Type B pancreatic cell (in vitro differentiated cells): ENCODE measurements at regions not wholly inside any gene's neighbourhood (a gene's known extent, or its start where the extent isn't known, plus 50 kb on each side); places are given as distances from the start of the nearest gene placed in this dataset.

Source experiments
- DNase-seq: peaks from one replicate; pipeline ENCODE4 v3.0.0; 2021; ENCODE audit warnings: mixed read lengths; ENCODE audit not compliant: unreplicated experiment; ENCODE audit errors: extremely low spot score
- H3K27ac Mint-ChIP-seq: 2 replicates; pipeline ENCODE4 v1.8.0; 2021; ENCODE audit warnings: mild to moderate bottlenecking, mixed read lengths
- H3K27me3 Mint-ChIP-seq: 2 replicates; pipeline ENCODE4 v1.8.0; 2021; ENCODE audit warnings: mixed read lengths
- H3K36me3 Mint-ChIP-seq: 2 replicates; pipeline ENCODE4 v1.8.0; 2021; ENCODE audit warnings: mixed read lengths
- H3K4me1 Mint-ChIP-seq: one replicate; pipeline ENCODE4 v1.8.0; 2021; ENCODE audit warnings: mixed read lengths; ENCODE audit not compliant: unreplicated experiment
- H3K4me3 Mint-ChIP-seq: 2 replicates; pipeline ENCODE4 v1.8.0; 2021; ENCODE audit warnings: mild to moderate bottlenecking, mixed read lengths
- H3K9me3 Mint-ChIP-seq: 2 replicates; pipeline ENCODE4 v1.8.0; 2021; ENCODE audit warnings: mixed read lengths
- CTCF ChIP-seq: fragments of 200-600 bp; sonication (generic); conservative IDR thresholded peaks from 2 replicates; pipeline ENCODE4 v1.5.0; 2021; ENCODE audit warnings: antibody characterized with exemption, mild to moderate bottlenecking

GRCh38 chr4:166315721-166316467 is 442.9 kb downstream of the TLL1 start:
- no peak overlapping the region for H3K4me3 Mint-ChIP-seq
- no peaks in the 10 kb centered on the region for H3K27me3 Mint-ChIP-seq
- DNase-seq, result no peak
- no peak for TF ChIP-seq CTCF
- H3K36me3 Mint-ChIP-seq, result no peaks in the 10 kb centered on the region
- peaks cover 3% of the 10 kb centered on the region for H3K4me1 Mint-ChIP-seq
- peaks cover 5% of the 10 kb centered on the region for H3K9me3 Mint-ChIP-seq
- no peak overlapping the region for H3K27ac Mint-ChIP-seq

GRCh38 chr4:166318810-166319525 is 445.9 kb downstream of the TLL1 start:
- Mint-ChIP-seq H3K27ac (no peak overlapping the region), H3K36me3 (no peaks in the 10 kb centered on the region), H3K4me1 (peaks cover 3% of the 10 kb centered on the region)

GRCh38 chr4:166323250-166323649 is 450.2 kb downstream of the TLL1 start:
- no peak for DNase-seq
- peaks cover 3% of the 10 kb centered on the region for H3K4me1 Mint-ChIP-seq
- no peak overlapping the region for H3K27ac Mint-ChIP-seq
- H3K27me3 Mint-ChIP-seq, result no peaks in the 10 kb centered on the region
- H3K9me3 Mint-ChIP-seq, result no peaks in the 10 kb centered on the region
- no peak for TF ChIP-seq CTCF
- H3K36me3 Mint-ChIP-seq, result no peaks in the 10 kb centered on the region
- no peak overlapping the region for H3K4me3 Mint-ChIP-seq

More at GRCh38 chr4:166318810-166319525, 445.9 kb downstream of the TLL1 start:
- H3K9me3 Mint-ChIP-seq, result peaks cover 5% of the 10 kb centered on the region
- H3K27me3 Mint-ChIP-seq, result no peaks in the 10 kb centered on the region
- DNase-seq, result no peak
- TF ChIP-seq CTCF, result no peak
- H3K4me3 Mint-ChIP-seq, result no peak overlapping the region

- no peaks in the 10 kb centered on the region for H3K27me3 Mint-ChIP-seq
- no peak overlapping the region for H3K4me3 Mint-ChIP-seq
- peak; percentile 62 for TF ChIP-seq CTCF
- peaks cover under 1% of the 10 kb centered on the region for H3K4me1 Mint-ChIP-seq
- H3K36me3 Mint-ChIP-seq, result no peaks in the 10 kb centered on the region
- DNase-seq, result no peak
- H3K27ac Mint-ChIP-seq, result no peak overlapping the region
- no peaks in the 10 kb centered on the region for H3K9me3 Mint-ChIP-seq
Measured at GRCh38 chr4:166324321-166324720, 451.3 kb downstream of the TLL1 start.

- Mint-ChIP-seq H3K4me3 (no peak overlapping the region), H3K27me3 (no peaks in the 10 kb centered on the region), H3K9me3 (peaks cover 6% of the 10 kb centered on the region), H3K27ac (no peak overlapping the region), H3K36me3 (no peaks in the 10 kb centered on the region), H3K4me1 (no peaks in the 10 kb centered on the region)
- no peak for TF ChIP-seq CTCF
- no peak for DNase-seq
Measured at GRCh38 chr4:166335256-166335938, 462.4 kb downstream of the TLL1 start.
